ENCODE measurements at regions not wholly inside any gene's neighbourhood (a gene's known extent, or its start where the extent isn't known, plus 50 kb on each side); places are given as distances from the start of the nearest gene placed in this dataset.

DNA sequence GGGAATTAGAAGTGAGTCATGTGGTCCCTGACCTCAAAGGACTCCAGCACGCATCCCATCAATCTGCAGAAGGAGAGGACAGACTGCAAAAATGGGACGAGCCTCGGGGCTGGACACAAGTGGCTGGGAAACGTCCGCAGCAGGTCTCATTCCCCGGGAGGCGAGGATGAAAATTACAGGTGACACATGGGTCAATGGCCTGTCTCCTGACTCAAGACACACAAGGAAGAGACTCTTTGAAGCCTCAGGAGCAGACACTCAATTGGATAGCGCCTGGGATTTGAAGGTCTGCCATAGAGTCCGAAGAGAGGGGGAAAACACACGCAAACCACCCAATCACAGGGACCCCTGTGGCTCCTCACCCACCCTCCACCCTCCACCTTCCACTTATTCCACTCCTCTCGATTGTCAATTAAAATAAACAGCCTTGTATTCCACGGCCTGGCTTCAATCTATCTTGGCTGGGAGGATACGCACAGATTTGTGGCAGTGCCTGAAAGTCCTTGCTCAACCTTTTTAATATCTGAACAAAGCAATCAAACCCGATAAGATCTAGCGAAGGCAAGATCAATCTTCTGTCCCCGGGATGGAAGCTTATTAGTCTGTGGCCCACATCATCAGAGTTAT is 101.8 kb upstream of the CADM1 start:
- TF ChIP-seq, protein P1, sequence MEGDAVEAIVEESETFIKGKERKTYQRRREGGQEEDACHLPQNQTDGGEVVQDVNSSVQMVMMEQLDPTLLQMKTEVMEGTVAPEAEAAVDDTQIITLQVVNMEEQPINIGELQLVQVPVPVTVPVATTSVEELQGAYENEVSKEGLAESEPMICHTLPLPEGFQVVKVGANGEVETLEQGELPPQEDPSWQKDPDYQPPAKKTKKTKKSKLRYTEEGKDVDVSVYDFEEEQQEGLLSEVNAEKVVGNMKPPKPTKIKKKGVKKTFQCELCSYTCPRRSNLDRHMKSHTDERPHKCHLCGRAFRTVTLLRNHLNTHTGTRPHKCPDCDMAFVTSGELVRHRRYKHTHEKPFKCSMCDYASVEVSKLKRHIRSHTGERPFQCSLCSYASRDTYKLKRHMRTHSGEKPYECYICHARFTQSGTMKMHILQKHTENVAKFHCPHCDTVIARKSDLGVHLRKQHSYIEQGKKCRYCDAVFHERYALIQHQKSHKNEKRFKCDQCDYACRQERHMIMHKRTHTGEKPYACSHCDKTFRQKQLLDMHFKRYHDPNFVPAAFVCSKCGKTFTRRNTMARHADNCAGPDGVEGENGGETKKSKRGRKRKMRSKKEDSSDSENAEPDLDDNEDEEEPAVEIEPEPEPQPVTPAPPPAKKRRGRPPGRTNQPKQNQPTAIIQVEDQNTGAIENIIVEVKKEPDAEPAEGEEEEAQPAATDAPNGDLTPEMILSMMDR (conservative IDR thresholded peaks at IDR 0.05 in 1 of 2, IDR thresholded peaks at IDR 0.05 in 1 of 2; ENCODE audit: extremely low read depth in 1 of 2, insufficient read depth in 1 of 2, low read depth in 1 of 2, low read length in 2 of 2): no peak
- TF ChIP-seq EZH2 (IDR thresholded peaks at IDR 0.05; ENCODE audit: borderline replicate concordance, low read length): no peak

Data from mammary epithelial cell (primary cell).